ENCODE measurements at regions not wholly inside any gene's neighbourhood (a gene's known extent, or its start where the extent isn't known, plus 50 kb on each side); places are given as distances from the start of the nearest gene placed in this dataset.
"Not testable (repeated sequence)": the region's sequence is repeated elsewhere in the genome, so short reads cannot be mapped to it uniquely, and the experiment has no call there.

GRCh38 chr2:76008001-76008702, 297.4 kb upstream of the GCFC2 start:
- DNase-seq (ENCODE audit: low read depth): no peak

- DNase-seq (ENCODE audit: low read depth): no peak
These were observed 289.7 kb upstream of the GCFC2 start for GRCh38 chr2:76000425-76000824.

GRCh38 chr2:75998451-75998850, 287.7 kb upstream of the GCFC2 start:
- DNase-seq (ENCODE audit: low read depth): no peak

- DNase-seq (ENCODE audit: low read depth): no peak
These were observed 284.0 kb upstream of the GCFC2 start for GRCh38 chr2:75994759-75995158.

- DNase-seq (ENCODE audit: low read depth): not testable (repeated sequence)
These were observed 277.9 kb upstream of the GCFC2 start for GRCh38 chr2:75988622-75989021.

- DNase-seq (ENCODE audit: low read depth): no peak
These were observed 275.9 kb upstream of the GCFC2 start for GRCh38 chr2:75986617-75987016.

- DNase-seq (ENCODE audit: low read depth): no peak
These were observed 272.0 kb upstream of the GCFC2 start for GRCh38 chr2:75982719-75983118.

- no peak for DNase-seq (ENCODE audit: low read depth)
These were observed 253.9 kb upstream of the GCFC2 start for GRCh38 chr2:75964646-75965045.

GRCh38 chr2:75960472-75961009, 249.8 kb upstream of the GCFC2 start:
- no peak for DNase-seq (ENCODE audit: low read depth)

- no peak for DNase-seq (ENCODE audit: low read depth)
These were observed 249.2 kb upstream of the GCFC2 start for GRCh38 chr2:75959724-75960471.

GRCh38 chr2:75954761-75955160, 244.0 kb upstream of the GCFC2 start:
- DNase-seq (ENCODE audit: low read depth): no peak

GRCh38 chr2:75952173-75952572, 241.5 kb upstream of the GCFC2 start:
- no peak for DNase-seq (ENCODE audit: low read depth)

GRCh38 chr2:75949385-75950030, 238.8 kb upstream of the GCFC2 start:
- no peak for DNase-seq (ENCODE audit: low read depth)

GRCh38 chr2:75936311-75936710, 225.6 kb upstream of the GCFC2 start:
- DNase-seq (ENCODE audit: low read depth): no peak

- DNase-seq (ENCODE audit: low read depth): no peak
These were observed 222.3 kb upstream of the GCFC2 start for GRCh38 chr2:75932996-75933395.

GRCh38 chr2:75928093-75928492, 217.4 kb upstream of the GCFC2 start:
- DNase-seq (ENCODE audit: low read depth): no peak

GRCh38 chr2:75925331-75926024, 214.8 kb upstream of the GCFC2 start:
- DNase-seq (ENCODE audit: low read depth): no peak

- DNase-seq (ENCODE audit: low read depth): no peak
These were observed 211.5 kb upstream of the GCFC2 start for GRCh38 chr2:75922191-75922590.

- DNase-seq (ENCODE audit: low read depth): no peak
These were observed 210.3 kb upstream of the GCFC2 start for GRCh38 chr2:75920859-75921551.

- no peak for DNase-seq (ENCODE audit: low read depth)
These were observed 205.3 kb upstream of the GCFC2 start for GRCh38 chr2:75915851-75916634.

Measured in fibroblast of the conjunctiva (primary cell).